K562 (cell line): ENCODE measurements at regions not wholly inside any gene's neighbourhood (a gene's known extent, or its start where the extent isn't known, plus 50 kb on each side); places are given as distances from the start of the nearest gene placed in this dataset.

Experiments used
- ATAC-seq: fragments of 200-7000 bp; cut with Tn5 transposase; 3 replicates; pipeline ENCODE4 v1.9.1; 2020; ENCODE audit warnings: moderate library complexity
- BruUV-seq: library from RNA; stranded (reverse); fragments of 400-500 nt; replicated peaks from 2 replicates; lab custom pipeline; 2021; lab: Mats Ljungman, UMichigan
- CTCF ChIA-PET: fragments of 300-600 bp; formaldehyde crosslinking; extraction: SDS; loops from one replicate; lab custom pipeline; 2021; ENCODE audit warnings: low intra/inter-chr PET ratio; lab: Yijun Ruan, JAX
- POLR2A ChIA-PET: fragments of 300-600, 350-650 bp; sonication (Branson Sonifier 250); formaldehyde crosslinking; extraction: SDS; loops from one replicate; lab custom pipeline; 2021; ENCODE audit warnings: antibody characterized with exemption, inconsistent platforms; lab: Yijun Ruan, JAX
- DNase-seq, 4 experiments: peaks; one replicate each; pipeline versions ENCODE4 v3.0.0 to v3.0.0-alpha.2; 2011 to 2018; ENCODE audit warnings: low spot score in 3 of 4, mixed read lengths in 3 of 4; ENCODE audit errors: extremely low read depth in 1 of 4
- FAIRE-seq: peaks from 2 replicates; lab custom pipeline; 2011; peaks lifted over from hg19 to GRCh38; lab: Jason Lieb, UNC
- H2AFZ ChIP-seq: 2 replicates; pipeline ENCODE4 v1.6.0; 2011; ENCODE audit warnings: low read depth, low read length, control low read depth, inconsistent platforms
- H3K27ac ChIP-seq: fragments of 200-600 bp; 3 replicates; pipeline ENCODE4 v1.8.0; 2011; ENCODE audit warnings: low read depth, mild to moderate bottlenecking, control low read depth, inconsistent platforms, low read length, moderate library complexity, mixed read lengths; ENCODE audit errors: extremely low read depth
- H3K27me3 ChIP-seq, 2 experiments: fragments of 300-600 bp in 1 of 2; 2 replicates in 1 of 2; 3 replicates in 1 of 2; pipeline versions ENCODE4 v1.6.0 to v1.8.0; 2011; ENCODE audit warnings: inconsistent platforms in 2 of 2, low read length in 2 of 2, mild to moderate bottlenecking in 1 of 2, mixed read lengths in 1 of 2, moderate library complexity in 1 of 2; ENCODE audit not compliant: control insufficient read depth in 2 of 2, insufficient read depth in 2 of 2
- H3K36me3 ChIP-seq: fragments of 300-600 bp; 3 replicates; pipeline ENCODE4 v1.8.0; 2011; ENCODE audit warnings: mild to moderate bottlenecking, low read length, inconsistent platforms; ENCODE audit not compliant: control insufficient read depth, insufficient read depth
- H3K4me1 ChIP-seq, 2 experiments: fragments of 200-600 bp in 1 of 2; replicated peaks in 1 of 2; 2 replicates in 1 of 2; 3 replicates in 1 of 2; pipeline versions ENCODE4 v1.5.1 to v1.8.0; 2011; ENCODE audit warnings: inconsistent platforms in 2 of 2, low read length in 2 of 2, mild to moderate bottlenecking in 1 of 2, mixed read lengths in 1 of 2, moderate library complexity in 1 of 2; ENCODE audit not compliant: control insufficient read depth in 2 of 2, insufficient read depth in 2 of 2
- H3K4me2 ChIP-seq: 2 replicates; pipeline ENCODE4 v1.6.1; 2011; ENCODE audit warnings: low read length, control low read depth, inconsistent platforms, mixed read lengths; ENCODE audit not compliant: insufficient read depth
- H3K4me3 ChIP-seq: fragments of 200-600 bp; sonication (generic), shearing (Covaris generic); 2 replicates; pipeline ENCODE4 v1.5.1; 2016; ENCODE audit warnings: control low read depth, inconsistent platforms
- H3K79me2 ChIP-seq: fragments of 200-600 bp; 3 replicates; pipeline ENCODE4 v1.8.0; 2011; ENCODE audit warnings: low read length, inconsistent platforms; ENCODE audit not compliant: control insufficient read depth, insufficient read depth
- H3K9ac ChIP-seq, 2 experiments: 2 replicates each; pipeline versions ENCODE4 v1.6.0 to v1.6.1; 2011; ENCODE audit warnings: low read depth in 2 of 2, low read length in 2 of 2, control low read depth in 1 of 2, inconsistent platforms in 1 of 2, mild to moderate bottlenecking in 1 of 2, mixed read lengths in 1 of 2; ENCODE audit not compliant: insufficient read depth in 1 of 2
- H3K9me1 ChIP-seq: one replicate; pipeline ENCODE4 v1.6.0; 2011; ENCODE audit warnings: inconsistent platforms, mild to moderate bottlenecking, low read length, moderate library complexity; ENCODE audit not compliant: control insufficient read depth, insufficient read depth
- H3K9me3 ChIP-seq: replicated peaks from 2 replicates; pipeline ENCODE4 v1.5.1; 2011; ENCODE audit warnings: low read depth, low read length, inconsistent platforms; ENCODE audit not compliant: control insufficient read depth, insufficient read depth
- H4K20me1 ChIP-seq: replicated peaks from 2 replicates; pipeline ENCODE4 v1.6.1; 2011; ENCODE audit warnings: low read length, inconsistent platforms, mixed read lengths; ENCODE audit not compliant: control insufficient read depth, insufficient read depth
- GABPB1 ChIP-seq: sonication (generic); formaldehyde crosslinking; IDR thresholded peaks from 2 replicates; pipeline ENCODE4 v1.8.0; 2022; ENCODE audit warnings: mild to moderate bottlenecking, missing genetic modification reagents
- SIN3A ChIP-seq, 2 experiments: fragments of 150-350 bp in 1 of 2; IDR thresholded peaks; 2 replicates each; pipeline ENCODE4 v1.6.1; 2011 to 2016; ENCODE audit warnings: borderline replicate concordance in 2 of 2, low read depth in 2 of 2, low read length in 2 of 2, mild to moderate bottlenecking in 2 of 2, moderate library complexity in 2 of 2; ENCODE audit not compliant: control insufficient read depth in 1 of 2
- TOE1 ChIP-seq, 2 experiments: fragments of 450-650 bp in 1 of 2; sonication (generic) in 1 of 2; formaldehyde crosslinking in 1 of 2; IDR thresholded peaks; 2 replicates each; pipeline versions ENCODE4 v1.7.1 to v1.8.0; 2016 to 2022; ENCODE audit warnings: borderline replicate concordance in 2 of 2, mild to moderate bottlenecking in 2 of 2, antibody characterized with exemption in 1 of 2, inconsistent platforms in 1 of 2, low read depth in 1 of 2, missing genetic modification reagents in 1 of 2, moderate library complexity in 1 of 2
- VEZF1 ChIP-seq: fragments of 200-800 bp; sonication (Bioruptor generic); IDR thresholded peaks from 2 replicates; pipeline ENCODE4 v1.6.1; 2017; ENCODE audit warnings: missing genetic modification characterization, missing compliant biosample characterization
- WGBS: fragments of 100-300 bp; shearing (Covaris generic); methylation state at CpG from one replicate; pipeline ENCODE4 v1.1.6; 2016; ENCODE audit warnings: low coverage, mixed read lengths; ENCODE audit not compliant: insufficient coverage; ENCODE audit errors: missing lambda C conversion rate; 5-methylcytosine and 5-hydroxymethylcytosine counted together
- in situ Hi-C: fragments of 300-500 bp; cut with MboI; formaldehyde crosslinking; loops from 4 replicates; pipeline ENCODE4 v1.15.0; 2018; ENCODE audit warnings: inconsistent platforms, mixed read lengths
- intact Hi-C: fragments of 100-400 bp; cut with micrococcal nuclease; formaldehyde crosslinking; loops from 2 replicates; pipeline ENCODE4 v1.14.2; 2022
- TF ChIP-seq, protein P1 (sequence below): sonication (generic); formaldehyde crosslinking; IDR thresholded peaks from 2 replicates; pipeline ENCODE4 v1.8.0; 2022; ENCODE audit warnings: mild to moderate bottlenecking, missing genetic modification reagents

GRCh38 chr7:81165070-81165469, 246.2 kb upstream of the SEMA3C start:
- FAIRE-seq, result no peak
- H3K79me2 ChIP-seq, result no peaks in the 10 kb centered on the region
- TF ChIP-seq, protein P1, sequence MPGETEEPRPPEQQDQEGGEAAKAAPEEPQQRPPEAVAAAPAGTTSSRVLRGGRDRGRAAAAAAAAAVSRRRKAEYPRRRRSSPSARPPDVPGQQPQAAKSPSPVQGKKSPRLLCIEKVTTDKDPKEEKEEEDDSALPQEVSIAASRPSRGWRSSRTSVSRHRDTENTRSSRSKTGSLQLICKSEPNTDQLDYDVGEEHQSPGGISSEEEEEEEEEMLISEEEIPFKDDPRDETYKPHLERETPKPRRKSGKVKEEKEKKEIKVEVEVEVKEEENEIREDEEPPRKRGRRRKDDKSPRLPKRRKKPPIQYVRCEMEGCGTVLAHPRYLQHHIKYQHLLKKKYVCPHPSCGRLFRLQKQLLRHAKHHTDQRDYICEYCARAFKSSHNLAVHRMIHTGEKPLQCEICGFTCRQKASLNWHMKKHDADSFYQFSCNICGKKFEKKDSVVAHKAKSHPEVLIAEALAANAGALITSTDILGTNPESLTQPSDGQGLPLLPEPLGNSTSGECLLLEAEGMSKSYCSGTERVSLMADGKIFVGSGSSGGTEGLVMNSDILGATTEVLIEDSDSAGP (CRISPR knock-in tag), result no peak
- TF ChIP-seq GABPB1 (CRISPR knock-in tag) (no peak), TOE1 (IDR thresholded peaks at IDR 0.05; ENCODE audit: borderline replicate concordance) (no peak), TOE1 (CRISPR knock-in tag; IDR thresholded peaks at IDR 0.05; ENCODE audit: borderline replicate concordance, low read depth) (no peak), VEZF1 (no peak), SIN3A (IDR thresholded peaks at IDR 0.05; ENCODE audit: borderline replicate concordance in 2 of 2, control insufficient read depth in 1 of 2, low read depth in 2 of 2, low read length in 2 of 2) (no peak)
- peaks cover 3% of the 10 kb centered on the region; the same call in 1 of the 2 replicates for H3K9me3 ChIP-seq
- CTCF ChIA-PET, result no interaction called here
- H3K4me3 ChIP-seq, result no peak overlapping the region
- in situ Hi-C loops, result no loop called here
- H3K27ac ChIP-seq, result no peak overlapping the region
- POLR2A ChIA-PET, result interaction anchor here (1.4 kb wide), 1 partner anchor 14 kb away, joined by 3 read pairs; no protein-coding TSS in a partner anchor
- no peaks in the 10 kb centered on the region for H3K9me1 ChIP-seq
- H3K27me3 ChIP-seq, result no peaks in the 10 kb centered on the region
- no peak for ATAC-seq
- intact Hi-C loops, result no loop called here
- H3K4me1 ChIP-seq, result peaks cover 0 to 12% of the 10 kb centered on the region in 2 experiments; a peak in 2 of 5 replicates
- 27% methylated on average over 4 of the region's 4 CpGs for WGBS
- H4K20me1 ChIP-seq, result no peaks in the 10 kb centered on the region
- DNase-seq, result no peak
- BruUV-seq, result no TSS peak
- no peak overlapping the region for H3K4me2 ChIP-seq
- H3K36me3 ChIP-seq, result no peaks in the 10 kb centered on the region
- H3K9ac ChIP-seq, result no peak overlapping the region
- H2AFZ ChIP-seq, result no peak overlapping the region
